GM19099 (cell line): ENCODE measurements at regions not wholly inside any gene's neighbourhood (a gene's known extent, or its start where the extent isn't known, plus 50 kb on each side); places are given as distances from the start of the nearest gene placed in this dataset.

Experiments used
- POLR2A ChIP-seq: IDR thresholded peaks from 3 replicates; pipeline ENCODE4 v1.6.1; 2011; ENCODE audit warnings: low read depth; ENCODE audit not compliant: insufficient read length; ENCODE audit errors: extremely low read depth

DNA sequence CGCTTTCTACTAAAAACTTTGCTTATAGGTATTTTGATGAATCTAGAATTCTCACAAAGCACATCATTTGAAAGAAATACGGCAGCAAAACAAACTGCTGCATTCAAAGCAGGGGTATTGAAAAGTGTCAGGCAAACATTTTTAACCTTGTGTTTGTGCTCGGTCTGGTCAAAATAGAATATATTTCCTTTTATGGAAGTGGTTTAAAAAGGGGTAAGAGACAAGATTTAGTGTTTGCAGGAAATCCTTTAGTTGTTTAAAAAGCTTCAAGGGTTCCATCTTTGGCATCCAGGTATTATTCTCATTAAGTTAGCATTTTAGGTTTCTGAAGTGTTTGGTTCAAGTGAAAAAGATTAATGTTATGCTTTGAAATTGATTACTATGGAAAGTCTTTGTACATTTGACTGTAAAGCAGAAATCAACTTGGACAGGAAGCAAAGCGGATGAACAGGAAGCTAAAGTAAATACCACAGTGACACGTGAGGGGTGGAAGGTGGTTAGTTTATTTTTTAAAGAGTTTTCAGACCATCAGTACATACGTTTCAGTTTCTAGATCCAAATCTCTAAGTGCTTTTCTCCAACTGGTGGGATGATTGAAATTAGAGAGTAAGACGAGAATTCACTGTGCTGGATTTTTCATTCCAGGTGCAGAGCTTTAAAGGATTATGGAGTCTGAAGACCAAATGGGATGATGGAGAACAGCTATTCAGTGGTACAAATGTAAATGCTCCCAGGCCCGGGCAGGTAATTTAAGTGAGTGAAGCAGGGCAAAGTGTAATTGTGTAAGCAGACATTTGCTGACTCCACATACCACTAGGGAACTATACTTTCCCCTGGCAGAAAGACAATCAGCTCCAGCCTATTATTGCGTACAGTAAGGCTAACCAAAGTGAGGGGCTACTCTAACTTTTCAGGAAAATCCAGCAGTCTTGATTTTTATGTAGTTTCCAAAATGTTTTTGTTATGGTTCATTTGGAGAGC lies 341.8 kb upstream of the TBL1XR1 start:
- TF ChIP-seq POLR2A = no peak

DNA sequence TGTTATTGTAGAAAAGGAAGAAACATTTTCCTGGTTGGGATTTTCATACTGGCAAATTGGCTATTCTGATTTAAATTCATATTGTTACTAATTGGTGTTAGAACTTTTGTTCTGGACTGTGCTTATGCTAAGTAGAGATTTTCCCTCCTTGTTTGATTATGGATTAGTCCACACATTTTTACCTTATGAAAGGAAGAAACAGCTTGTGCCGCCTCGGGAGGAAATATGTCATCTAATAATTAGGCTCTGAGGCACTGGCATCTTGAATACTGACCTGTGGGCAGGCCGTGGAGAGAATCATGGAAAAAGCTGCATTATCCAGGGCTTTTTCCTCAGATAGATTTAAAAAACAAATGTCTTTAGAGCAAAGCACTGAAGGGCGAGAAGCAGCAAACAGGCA lies 344.3 kb upstream of the TBL1XR1 start:
- TF ChIP-seq POLR2A = no peak

DNA sequence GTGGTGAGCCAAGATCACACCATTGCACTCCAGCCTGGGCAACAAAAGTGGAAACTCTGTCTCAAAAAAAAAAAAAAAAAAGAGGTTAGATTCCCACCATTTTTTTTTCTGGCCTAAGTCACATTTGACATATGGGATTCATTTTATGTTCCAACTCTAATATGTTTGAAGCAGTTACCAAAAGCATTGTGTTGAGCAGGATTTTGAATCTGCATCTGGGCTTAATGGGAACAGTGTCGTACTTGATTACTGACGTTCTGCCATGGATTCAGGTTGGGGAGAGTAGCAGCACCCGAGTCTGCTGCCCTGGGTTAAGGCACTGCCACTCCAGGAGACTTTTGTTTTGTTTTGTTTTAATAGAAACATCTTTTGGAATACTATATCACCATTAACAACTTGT lies 348.7 kb upstream of the TBL1XR1 start:
- no peak for TF ChIP-seq POLR2A

DNA sequence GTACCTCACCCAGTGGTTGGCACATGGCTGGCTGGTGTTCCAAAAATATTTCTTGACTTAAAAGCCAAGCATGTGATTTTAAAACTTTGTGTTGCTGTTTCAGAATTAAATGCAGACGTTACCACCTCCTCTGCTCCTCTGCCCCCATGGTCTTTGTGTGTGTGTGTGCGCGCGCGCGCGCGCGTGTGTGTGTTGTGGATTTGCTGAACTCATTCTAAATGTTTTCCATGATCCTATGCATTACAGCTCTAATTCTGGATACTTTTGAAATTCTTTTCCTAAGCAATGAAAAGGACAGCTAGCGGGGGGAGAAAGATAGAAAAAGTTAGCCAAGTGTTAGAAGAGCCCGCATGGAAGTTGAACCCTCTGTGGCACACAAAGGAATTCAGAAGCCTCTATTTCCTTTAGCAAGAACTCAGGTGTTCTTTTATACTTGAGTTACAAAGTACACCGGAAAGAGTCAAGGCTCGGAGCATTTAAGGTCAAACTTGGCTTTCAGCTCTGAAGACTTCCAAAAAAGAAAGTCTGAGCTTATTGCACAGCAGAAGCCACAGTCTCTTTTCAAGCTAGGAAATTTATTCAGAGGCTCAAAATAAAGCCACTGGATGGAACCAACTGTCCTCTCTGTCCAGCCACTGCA lies 350.5 kb upstream of the TBL1XR1 start:
- TF ChIP-seq POLR2A = no peak

DNA sequence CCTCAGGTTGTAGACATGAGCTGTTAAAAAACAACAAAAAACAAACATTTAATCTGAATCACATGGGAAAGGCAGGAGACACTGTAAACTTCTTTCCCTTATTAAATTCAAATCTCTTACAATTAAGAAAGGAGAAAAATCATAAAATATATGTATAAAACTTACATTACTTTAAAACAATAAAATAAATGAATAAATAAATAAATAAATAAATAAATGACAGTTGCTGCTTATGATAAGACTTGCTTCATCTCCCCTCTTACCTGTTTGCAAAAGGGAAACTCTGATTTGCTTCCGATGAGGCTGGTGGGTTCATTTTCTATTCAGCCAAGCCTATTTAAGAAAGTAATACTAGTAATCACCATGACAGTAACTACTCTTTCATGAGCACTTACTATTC lies 353.4 kb upstream of the TBL1XR1 start:
- TF ChIP-seq POLR2A = no peak

DNA sequence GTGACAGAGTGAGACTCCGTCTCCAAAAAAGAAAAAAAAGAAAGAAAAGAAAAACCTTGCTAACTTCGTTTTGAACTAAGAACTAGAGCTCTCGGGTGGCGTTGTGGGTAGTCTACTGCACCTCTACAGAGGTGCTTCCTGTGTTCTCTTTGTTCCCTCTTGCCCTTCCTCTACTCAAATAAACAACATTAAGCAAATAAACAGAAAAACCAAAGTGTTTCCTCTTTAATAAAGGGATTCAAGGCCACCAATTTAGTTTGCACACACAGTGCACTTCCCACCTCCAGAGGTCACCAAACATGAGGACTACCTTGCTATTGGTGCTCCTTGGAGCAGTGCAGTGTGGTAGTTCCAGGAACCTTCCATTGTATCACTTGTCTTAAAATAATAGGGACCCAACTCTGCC lies 354.2 kb upstream of the TBL1XR1 start:
- TF ChIP-seq POLR2A = no peak

DNA sequence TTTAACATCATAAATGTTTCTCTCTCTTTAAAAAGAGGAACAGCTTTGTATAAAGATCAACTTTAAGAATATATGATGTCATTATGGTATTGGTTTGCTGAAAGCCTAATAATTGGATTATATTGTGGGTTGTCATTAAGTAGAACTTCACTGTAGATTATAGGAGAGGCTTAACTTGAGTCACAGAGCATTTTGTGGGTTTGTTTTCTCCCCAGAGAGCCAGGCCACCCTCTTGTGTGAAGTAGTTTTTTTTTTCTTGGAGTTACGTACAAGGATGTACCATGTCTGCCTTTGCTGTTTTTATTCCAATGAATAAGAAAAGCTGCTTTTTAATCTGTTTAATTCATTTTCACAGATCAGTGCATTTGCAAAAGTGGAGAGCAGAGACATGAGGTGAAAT lies 354.8 kb upstream of the TBL1XR1 start:
- TF ChIP-seq POLR2A = no peak

DNA sequence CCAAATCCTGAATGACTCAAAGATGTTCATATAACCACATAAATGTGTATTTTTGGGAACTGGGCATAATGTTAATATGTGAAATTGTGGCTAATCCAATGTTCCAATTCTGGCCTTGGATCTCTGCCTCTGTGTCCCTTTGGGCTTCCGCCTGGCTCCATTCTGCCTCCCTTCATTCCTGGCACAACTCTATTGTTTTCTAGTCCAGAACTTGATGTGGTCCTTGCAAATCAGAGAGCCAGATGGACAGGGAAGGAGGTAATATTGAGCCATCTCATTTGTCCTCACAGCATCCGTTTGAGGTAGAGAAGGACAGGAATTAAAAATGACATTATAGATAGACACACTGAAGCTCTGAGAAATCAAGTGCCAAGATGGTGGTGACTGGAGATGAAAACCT lies 355.7 kb upstream of the TBL1XR1 start:
- no peak for TF ChIP-seq POLR2A

DNA sequence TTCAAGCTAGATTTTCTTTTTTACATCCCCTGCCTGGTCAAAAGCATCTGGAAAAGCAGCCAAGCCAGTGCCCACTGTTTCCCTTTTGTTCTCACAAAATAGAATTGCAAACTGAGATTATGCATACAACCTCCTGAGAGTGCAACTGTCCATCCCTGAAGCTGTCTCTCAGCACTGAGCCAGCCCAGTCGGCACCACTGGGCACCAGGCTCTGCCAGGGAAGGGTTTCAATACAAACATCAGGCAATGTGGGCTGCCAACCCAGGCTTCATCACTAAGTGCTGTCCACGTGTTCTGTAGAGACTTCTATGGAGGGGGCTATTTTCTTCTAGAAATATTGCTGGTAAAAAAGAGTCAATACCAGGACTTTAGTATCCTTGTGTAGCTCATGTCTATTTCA lies 356.3 kb upstream of the TBL1XR1 start:
- no peak for TF ChIP-seq POLR2A

DNA sequence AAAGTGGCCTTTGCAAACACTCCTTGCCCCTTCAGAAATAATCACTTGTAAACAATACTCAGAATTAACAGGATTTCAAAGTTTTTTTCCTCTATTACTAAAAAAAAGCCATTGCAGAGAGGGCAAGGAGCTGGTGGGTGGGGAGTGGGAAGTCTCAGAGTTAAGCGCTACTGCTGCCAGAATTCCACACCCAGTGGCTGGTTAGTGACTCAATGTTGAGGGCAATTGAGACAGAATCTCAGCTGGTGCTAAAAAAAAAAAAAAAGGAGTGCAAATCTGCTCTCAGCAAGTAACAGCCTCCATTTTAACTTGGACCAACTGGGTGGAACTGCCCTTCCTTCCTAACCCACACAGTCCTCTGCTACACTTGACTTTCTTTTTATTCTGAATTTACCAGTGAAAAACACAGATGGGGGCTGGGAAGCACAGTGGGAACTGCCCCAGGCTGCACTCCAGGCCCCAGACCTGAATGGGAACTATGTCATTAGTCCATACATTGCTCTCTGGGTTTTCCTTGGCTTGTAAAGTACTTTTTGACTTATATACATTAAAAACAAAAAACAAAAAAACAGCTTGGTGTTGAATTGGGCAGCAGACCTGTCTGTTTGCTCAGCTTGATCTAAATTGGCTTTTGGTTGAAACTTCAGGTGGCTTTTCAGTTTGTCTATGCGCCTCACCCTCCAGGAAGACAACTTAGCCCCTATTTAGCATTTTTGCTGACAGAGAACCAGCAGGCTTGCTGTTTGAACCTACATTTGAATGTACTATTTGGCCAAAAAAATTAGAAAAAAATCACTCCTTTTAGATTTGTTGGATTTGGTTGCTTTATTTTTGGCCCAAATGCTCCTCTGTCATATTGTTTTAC lies 357.8 kb upstream of the TBL1XR1 start:
- no peak for TF ChIP-seq POLR2A

DNA sequence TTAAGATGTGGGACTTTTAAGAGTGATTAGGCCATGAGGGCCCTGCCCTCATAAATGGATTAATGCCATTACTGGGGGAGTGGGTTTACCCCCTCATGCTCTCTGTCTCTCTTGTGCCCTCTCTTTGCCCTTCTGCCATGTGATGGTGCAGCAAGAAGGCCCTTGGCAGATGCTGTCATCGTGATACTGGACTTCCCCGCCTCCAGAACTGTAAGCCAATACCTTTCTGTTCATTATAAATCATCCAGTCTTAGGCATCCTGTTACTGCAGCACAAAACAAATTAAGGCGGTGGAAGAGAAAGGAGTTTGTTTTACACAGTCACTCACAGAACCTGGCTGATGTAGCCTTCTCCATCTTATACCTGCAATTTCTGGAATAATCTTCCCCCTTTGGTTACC lies 360.3 kb upstream of the TBL1XR1 start:
- TF ChIP-seq POLR2A = no peak

DNA sequence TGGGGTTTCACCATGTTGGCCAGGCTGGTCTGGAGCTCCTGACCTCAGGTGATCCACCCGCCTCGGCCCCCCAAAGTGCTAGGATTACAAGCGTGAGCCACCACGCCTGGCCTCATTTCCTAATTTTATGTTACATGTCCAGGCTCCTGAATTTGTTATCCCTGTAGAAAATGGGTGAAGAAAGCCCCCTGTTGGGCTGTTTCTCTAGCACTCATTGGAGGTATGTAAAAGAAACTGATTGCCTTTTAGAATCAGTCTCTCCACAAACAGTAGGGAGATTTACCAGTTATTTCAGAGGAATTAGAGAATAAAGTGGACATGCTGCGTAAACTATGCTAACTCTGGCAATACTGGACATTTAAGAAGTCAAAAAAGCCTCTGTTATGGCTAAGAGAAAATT lies 364.1 kb upstream of the TBL1XR1 start:
- TF ChIP-seq POLR2A = no peak

DNA sequence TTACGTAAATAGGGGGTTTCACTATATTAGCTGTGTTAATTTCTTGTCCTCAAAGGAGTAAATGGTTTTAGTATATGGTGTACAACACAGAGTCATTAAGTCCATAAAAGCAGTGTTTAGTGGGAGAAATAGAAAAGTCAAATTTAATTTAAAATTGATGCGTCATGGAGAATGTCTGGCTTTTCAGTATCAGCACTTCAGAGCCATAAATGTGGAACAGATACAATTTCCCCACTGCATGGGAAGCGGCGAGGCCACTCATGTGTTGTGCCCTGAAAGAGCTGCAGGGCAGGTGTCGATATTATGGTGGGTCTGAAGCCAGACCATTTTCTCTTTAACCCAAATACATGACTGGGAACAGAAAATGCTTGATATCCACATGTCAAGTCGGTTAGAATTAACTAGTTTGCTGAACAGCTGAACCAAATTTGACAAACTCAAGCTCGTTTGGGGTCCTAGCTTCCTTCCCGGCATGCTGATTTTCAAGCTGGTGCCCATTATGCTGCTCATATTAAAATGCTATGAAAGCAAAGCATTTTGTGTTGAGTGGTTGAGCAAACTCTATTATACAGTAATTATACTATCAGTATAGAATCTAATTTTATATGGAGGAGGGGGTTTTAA lies 364.6 kb upstream of the TBL1XR1 start:
- TF ChIP-seq POLR2A = no peak

DNA sequence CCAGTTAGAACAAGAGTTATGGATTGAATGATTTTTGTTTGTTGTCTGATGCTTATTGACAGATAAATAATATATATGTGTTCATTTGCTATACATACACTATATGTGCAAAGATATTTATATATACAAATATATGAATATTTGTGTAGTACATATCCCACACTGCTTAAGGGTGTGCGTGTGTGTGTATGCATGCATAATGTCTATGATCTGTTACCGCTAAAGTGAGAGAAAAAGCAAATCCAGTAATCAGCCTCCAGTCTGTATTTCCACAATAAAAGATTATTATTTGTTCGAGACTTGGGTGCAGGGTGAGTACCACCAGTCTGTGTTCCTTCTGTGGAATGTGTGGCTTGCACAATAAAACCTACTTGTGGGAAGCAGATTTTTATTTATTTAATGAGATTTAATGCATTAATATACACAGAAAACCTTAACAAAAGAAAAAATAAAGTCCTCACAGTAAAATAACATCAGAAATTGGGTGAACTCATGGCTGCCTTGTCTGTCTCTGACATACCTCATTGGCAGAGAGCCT lies 366.0 kb upstream of the TBL1XR1 start:
- TF ChIP-seq POLR2A = no peak

DNA sequence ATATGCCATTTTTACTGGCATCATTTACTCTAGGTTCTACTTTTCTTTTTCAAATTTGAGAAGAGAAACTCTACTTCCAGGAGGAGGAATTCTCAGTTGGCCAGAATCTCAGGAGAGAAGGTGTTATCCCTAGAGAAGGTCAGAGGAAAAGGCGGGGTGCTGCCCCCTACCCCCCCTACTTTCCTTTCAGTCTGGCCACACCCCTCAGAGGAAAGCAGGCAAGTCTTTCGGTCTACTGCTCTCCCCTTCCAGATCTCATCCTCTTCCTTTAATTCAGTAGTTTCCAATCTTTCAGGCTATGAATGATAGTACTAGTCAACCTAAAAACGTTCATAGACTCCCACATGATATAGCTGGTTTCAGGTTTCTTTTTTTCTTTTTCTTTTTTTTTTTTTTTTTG lies 366.5 kb upstream of the TBL1XR1 start:
- TF ChIP-seq POLR2A = no peak
